ENCODE measurements at regions not wholly inside any gene's neighbourhood (a gene's known extent, or its start where the extent isn't known, plus 50 kb on each side); places are given as distances from the start of the nearest gene placed in this dataset.

DNA sequence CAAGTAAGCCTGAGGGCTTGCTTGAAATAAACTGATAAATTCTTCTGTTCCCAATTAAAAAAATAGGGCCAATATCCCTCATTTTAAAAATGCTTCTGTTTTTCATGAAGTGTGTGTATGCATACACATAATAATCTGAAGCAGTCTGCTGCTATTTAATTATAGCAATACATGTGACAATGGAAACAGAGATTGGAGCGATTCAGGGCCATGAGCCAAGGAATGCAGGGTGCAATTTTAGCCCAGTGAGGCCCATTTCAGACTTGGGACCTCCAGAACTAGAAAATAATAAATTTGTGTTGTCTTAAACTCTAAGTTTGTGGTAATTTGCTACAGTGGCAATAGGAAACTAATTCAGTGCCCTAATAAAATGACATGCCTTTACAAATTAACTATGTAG, 264.9 kb downstream of the LTN1 start:
- no peak for TF ChIP-seq EZH2 (IDR thresholded peaks at IDR 0.05; ENCODE audit: borderline replicate concordance, low read depth, low read length, poor library complexity, severe bottlenecking)
- TF ChIP-seq CTCF (conservative IDR thresholded peaks at IDR 0.05; ENCODE audit: low read depth, low read length): no peak
- POLR2A ChIA-PET (ENCODE audit: low non-redundant PET): no interaction called here
- Histone ChIP-seq H3K9me3 (ENCODE audit: low read depth, low read length, poor library complexity, severe bottlenecking) (no peaks in the 10 kb centered on the region), H3K27ac (ENCODE audit: low read depth, low read length, poor library complexity, severe bottlenecking) (no peak overlapping the region), H3K4me1 (ENCODE audit: insufficient read depth, low read length, poor library complexity, severe bottlenecking) (no peaks in the 10 kb centered on the region), H3K4me3 (ENCODE audit: low read depth, low read length, poor library complexity, severe bottlenecking) (no peak overlapping the region), H3K36me3 (ENCODE audit: insufficient read depth, low read length, poor library complexity, severe bottlenecking) (no peaks in the 10 kb centered on the region), H3K27me3 (replicated peaks; ENCODE audit: insufficient read depth, low read depth, low read length, poor library complexity) (no peaks in the 10 kb centered on the region)
- DNase-seq (ENCODE audit: low spot score): no peak
- intact Hi-C loops (cut with micrococcal nuclease; ENCODE audit: unreplicated experiment): no loop called here
- BruUV-seq (replicated peaks): no TSS peak
- CTCF ChIA-PET: no interaction called here

GRCh38 chr21:28725396-28725795, 267.3 kb downstream of the LTN1 start:
- no peaks in the 10 kb centered on the region for H3K27me3 ChIP-seq (replicated peaks; ENCODE audit: insufficient read depth, low read depth, low read length, poor library complexity)
- POLR2A ChIA-PET (ENCODE audit: low non-redundant PET): no interaction called here
- H3K27ac ChIP-seq (ENCODE audit: low read depth, low read length, poor library complexity, severe bottlenecking): no peak overlapping the region
- no peak overlapping the region for H3K4me3 ChIP-seq (ENCODE audit: low read depth, low read length, poor library complexity, severe bottlenecking)
- TF ChIP-seq CTCF (conservative IDR thresholded peaks at IDR 0.05; ENCODE audit: low read depth, low read length): no peak
- no peak for TF ChIP-seq EZH2 (IDR thresholded peaks at IDR 0.05; ENCODE audit: borderline replicate concordance, low read depth, low read length, poor library complexity, severe bottlenecking)
- DNase-seq (ENCODE audit: low spot score): no peak
- no peaks in the 10 kb centered on the region for H3K4me1 ChIP-seq (ENCODE audit: insufficient read depth, low read length, poor library complexity, severe bottlenecking)
- no TSS peak for BruUV-seq (replicated peaks)
- intact Hi-C loops (cut with micrococcal nuclease; ENCODE audit: unreplicated experiment): no loop called here
- CTCF ChIA-PET: no interaction called here
- H3K36me3 ChIP-seq (ENCODE audit: insufficient read depth, low read length, poor library complexity, severe bottlenecking): no peaks in the 10 kb centered on the region
- no peaks in the 10 kb centered on the region for H3K9me3 ChIP-seq (ENCODE audit: low read depth, low read length, poor library complexity, severe bottlenecking)

- Histone ChIP-seq H3K4me1 (ENCODE audit: insufficient read depth, low read length, poor library complexity, severe bottlenecking) (no peaks in the 10 kb centered on the region), H3K27ac (ENCODE audit: low read depth, low read length, poor library complexity, severe bottlenecking) (no peak overlapping the region), H3K36me3 (ENCODE audit: insufficient read depth, low read length, poor library complexity, severe bottlenecking) (no peaks in the 10 kb centered on the region), H3K27me3 (replicated peaks; ENCODE audit: insufficient read depth, low read depth, low read length, poor library complexity) (no peaks in the 10 kb centered on the region), H3K9me3 (ENCODE audit: low read depth, low read length, poor library complexity, severe bottlenecking) (no peaks in the 10 kb centered on the region), H3K4me3 (ENCODE audit: low read depth, low read length, poor library complexity, severe bottlenecking) (no peak overlapping the region)
- intact Hi-C loops (cut with micrococcal nuclease; ENCODE audit: unreplicated experiment): no loop called here
- ChIA-PET POLR2A (ENCODE audit: low non-redundant PET) (interaction anchor here (0.6 kb wide), 1 partner anchor 63 kb away, joined by 4 read pairs; no protein-coding TSS in a partner anchor), CTCF (no interaction called here)
- TF ChIP-seq EZH2 (IDR thresholded peaks at IDR 0.05; ENCODE audit: borderline replicate concordance, low read depth, low read length, poor library complexity, severe bottlenecking) (no peak), CTCF (conservative IDR thresholded peaks at IDR 0.05; ENCODE audit: low read depth, low read length) (no peak)
- DNase-seq (ENCODE audit: low spot score): no peak
- no TSS peak for BruUV-seq (replicated peaks)
Observed at GRCh38 chr21:28723646-28724045, 269.0 kb downstream of the LTN1 start.

Data from A673 (cell line).